GM12872 (cell line): ENCODE measurements at regions not wholly inside any gene's neighbourhood (a gene's known extent, or its start where the extent isn't known, plus 50 kb on each side); places are given as distances from the start of the nearest gene placed in this dataset.

Experiments
- CTCF ChIP-seq: IDR thresholded peaks from 3 replicates; pipeline ENCODE4 v1.5.1; 2011; ENCODE audit warnings: low read depth, mild to moderate bottlenecking, low read length, moderate library complexity; ENCODE audit not compliant: insufficient read depth

GRCh38 chr4:31043382-31044062, 323.4 kb downstream of the PCDH7 start:
- no peak for TF ChIP-seq CTCF

GRCh38 chr4:31045151-31045550, 325.0 kb downstream of the PCDH7 start:
- TF ChIP-seq CTCF, result no peak

- TF ChIP-seq CTCF, result 0 out of 3 replicates have a peak, but pooled peaks have one; percentile 28
Measured at GRCh38 chr4:31045724-31046318, 325.7 kb downstream of the PCDH7 start.

GRCh38 chr4:31051151-31051550, 331.0 kb downstream of the PCDH7 start:
- no peak for TF ChIP-seq CTCF

- no peak for TF ChIP-seq CTCF
Measured at GRCh38 chr4:31051565-31051964, 331.4 kb downstream of the PCDH7 start.

- TF ChIP-seq CTCF, result no peak
Measured at GRCh38 chr4:31052519-31052918, 332.4 kb downstream of the PCDH7 start.

- no peak for TF ChIP-seq CTCF
Measured at GRCh38 chr4:31053451-31053850, 333.3 kb downstream of the PCDH7 start.
